Trophoblast cell (in vitro differentiated cells and primary cell): ENCODE measurements at regions not wholly inside any gene's neighbourhood (a gene's known extent, or its start where the extent isn't known, plus 50 kb on each side); places are given as distances from the start of the nearest gene placed in this dataset.

Experiments used
- DNase-seq, 2 donors: peaks; one replicate each; pipeline ENCODE4 v3.0.0-alpha.2; 2016
- H2AFZ ChIP-seq: 2 replicates; pipeline ENCODE4 v1.6.1; 2013; ENCODE audit warnings: low read length, moderate library complexity, mild to moderate bottlenecking; ENCODE audit not compliant: insufficient read depth, poor library complexity
- H2AK5ac ChIP-seq: 2 replicates; pipeline ENCODE4 v1.6.1; 2013; ENCODE audit warnings: mild to moderate bottlenecking, low read length
- H2BK120ac ChIP-seq: 2 replicates; pipeline ENCODE4 v1.6.1; 2013; ENCODE audit warnings: low read length, mild to moderate bottlenecking, moderate library complexity; ENCODE audit not compliant: insufficient read depth, poor library complexity
- H2BK12ac ChIP-seq: 2 replicates; pipeline ENCODE4 v1.6.1; 2013; ENCODE audit warnings: mild to moderate bottlenecking, low read length, moderate library complexity
- H2BK5ac ChIP-seq: 2 replicates; pipeline ENCODE4 v1.6.1; 2013; ENCODE audit warnings: low read length, low read depth, moderate library complexity, mild to moderate bottlenecking; ENCODE audit not compliant: poor library complexity
- H3K14ac ChIP-seq: 2 replicates; pipeline ENCODE4 v1.6.1; 2013; ENCODE audit warnings: mild to moderate bottlenecking, low read length
- H3K18ac ChIP-seq: 2 replicates; pipeline ENCODE4 v1.6.1; 2013; ENCODE audit warnings: mild to moderate bottlenecking, low read length
- H3K23ac ChIP-seq: 2 replicates; pipeline ENCODE4 v1.6.1; 2013; ENCODE audit warnings: low read length
- H3K27ac ChIP-seq: 2 replicates; pipeline ENCODE4 v1.5.1; 2013; ENCODE audit warnings: low read depth, mild to moderate bottlenecking, inconsistent platforms, low read length, moderate library complexity
- H3K27me3 ChIP-seq: 2 replicates; pipeline ENCODE4 v1.6.1; 2013; ENCODE audit warnings: inconsistent platforms, mild to moderate bottlenecking, low read length, moderate library complexity; ENCODE audit not compliant: insufficient read depth
- H3K36me3 ChIP-seq, 2 experiments: 1 replicate in 1 of 2; 2 replicates in 1 of 2; pipeline ENCODE4 v1.6.1; 2013; ENCODE audit warnings: low read length in 2 of 2, mild to moderate bottlenecking in 2 of 2, moderate library complexity in 1 of 2; ENCODE audit not compliant: insufficient read depth in 2 of 2, control insufficient read depth in 1 of 2
- H3K4ac ChIP-seq: 2 replicates; pipeline ENCODE4 v1.6.1; 2013; ENCODE audit warnings: low read depth, mild to moderate bottlenecking, low read length, moderate library complexity
- H3K4me1 ChIP-seq, 2 experiments: 1 replicate in 1 of 2; 2 replicates in 1 of 2; pipeline ENCODE4 v1.6.1; 2013; ENCODE audit warnings: low read length in 2 of 2, mild to moderate bottlenecking in 2 of 2, moderate library complexity in 1 of 2; ENCODE audit not compliant: insufficient read depth in 2 of 2, control insufficient read depth in 1 of 2
- H3K4me2 ChIP-seq: 2 replicates; pipeline ENCODE4 v1.6.1; 2013; ENCODE audit warnings: inconsistent platforms, mild to moderate bottlenecking, low read length, moderate library complexity
- H3K4me3 ChIP-seq: 2 replicates; pipeline ENCODE4 v1.5.1; 2013; ENCODE audit warnings: mild to moderate bottlenecking, low read depth, low read length, inconsistent platforms
- H3K79me1 ChIP-seq: one replicate; pipeline ENCODE4 v1.6.1; 2013; ENCODE audit warnings: low read length
- H3K79me2 ChIP-seq: 2 replicates; pipeline ENCODE4 v1.6.1; 2013; ENCODE audit warnings: low read length, mild to moderate bottlenecking; ENCODE audit not compliant: control insufficient read depth, insufficient read depth, poor library complexity
- H3K9ac ChIP-seq: 2 replicates; pipeline ENCODE4 v1.6.1; 2013; ENCODE audit warnings: mild to moderate bottlenecking, low read length
- H3K9me3 ChIP-seq: 2 replicates; pipeline ENCODE4 v1.6.1; 2013; ENCODE audit warnings: low read depth, mild to moderate bottlenecking, control low read depth, inconsistent platforms, low read length; ENCODE audit not compliant: insufficient read depth
- H4K12ac ChIP-seq: 2 replicates; pipeline ENCODE4 v1.6.1; 2013; ENCODE audit warnings: low read depth, mild to moderate bottlenecking, low read length, moderate library complexity
- H4K8ac ChIP-seq: 2 replicates; pipeline ENCODE4 v1.6.1; 2013; ENCODE audit warnings: low read depth, mild to moderate bottlenecking, low read length, moderate library complexity
- H4K91ac ChIP-seq: one replicate; pipeline ENCODE4 v1.6.1; 2013; ENCODE audit warnings: low read depth, mild to moderate bottlenecking, low read length, moderate library complexity
- WGBS: extraction: QIAGEN DNeasy Blood & Tissue Kit; methylation state at CpG from one replicate; pipeline ENCODE4 v1.1.7; 2013; ENCODE audit warnings: missing lambda C conversion rate; ENCODE audit not compliant: insufficient read length, insufficient coverage; ENCODE audit errors: extremely low coverage; 5-methylcytosine and 5-hydroxymethylcytosine counted together

GRCh38 chr17:65477600-65477999 lies 83.8 kb downstream of the AXIN2 start:
- Histone ChIP-seq H3K9me3 (no peaks in the 10 kb centered on the region), H3K27ac (no peak overlapping the region), H2BK120ac (no peak overlapping the region), H3K27me3 (no peaks in the 10 kb centered on the region), H3K9ac (no peak overlapping the region), H4K91ac (no peak overlapping the region), H3K4ac (no peak overlapping the region), H3K79me2 (no peaks in the 10 kb centered on the region), H3K23ac (no peak overlapping the region), H3K14ac (no peak overlapping the region), H3K4me3 (no peak overlapping the region), H4K12ac (no peak overlapping the region), H3K18ac (no peak overlapping the region), H2BK12ac (no peak overlapping the region), H3K4me1 (peaks cover 2 to 4% of the 10 kb centered on the region in 2 experiments), H2AFZ (no peak overlapping the region), H2BK5ac (no peak overlapping the region), H3K4me2 (no peak overlapping the region), H2AK5ac (no peak overlapping the region), H3K79me1 (no peaks in the 10 kb centered on the region), H4K8ac (no peak overlapping the region), H3K36me3 (no peaks in the 10 kb centered on the region)
- DNase-seq = no peak
- no CpG with 5 or more reads among the region's 3 CpGs for WGBS

- Histone ChIP-seq H3K27me3 (no peaks in the 10 kb centered on the region), H2BK12ac (no peak overlapping the region), H3K18ac (no peak overlapping the region), H3K4me1 (no peaks in the 10 kb centered on the region), H2AK5ac (no peak overlapping the region), H2BK5ac (no peak overlapping the region), H3K14ac (no peak overlapping the region), H4K91ac (no peak overlapping the region), H3K4me2 (no peak overlapping the region), H3K9ac (no peak overlapping the region), H3K27ac (no peak overlapping the region), H3K23ac (no peak overlapping the region), H4K12ac (no peak overlapping the region), H3K9me3 (peaks cover 2% of the 10 kb centered on the region), H3K79me2 (peaks cover 1% of the 10 kb centered on the region), H2AFZ (no peak overlapping the region), H3K4ac (no peak overlapping the region), H4K8ac (no peak overlapping the region), H3K79me1 (peaks cover 3% of the 10 kb centered on the region), H2BK120ac (no peak overlapping the region), H3K4me3 (no peak overlapping the region), H3K36me3 (no peaks in the 10 kb centered on the region)
- no CpG with 5 or more reads among the region's 2 CpGs for WGBS
- peak; percentile 28 to 58 for DNase-seq
Measured at GRCh38 chr17:65474660-65475059, 86.8 kb downstream of the AXIN2 start.

GRCh38 chr17:65473985-65474384 lies 87.5 kb downstream of the AXIN2 start:
- no peak overlapping the region for H4K91ac ChIP-seq
- no peak overlapping the region for H3K23ac ChIP-seq
- H3K14ac ChIP-seq = no peak overlapping the region
- H3K9ac ChIP-seq = no peak overlapping the region
- H3K79me1 ChIP-seq = peaks cover 3% of the 10 kb centered on the region
- H2BK12ac ChIP-seq = no peak overlapping the region
- H3K36me3 ChIP-seq = no peaks in the 10 kb centered on the region
- no peak overlapping the region for H2BK120ac ChIP-seq
- no peaks in the 10 kb centered on the region for H3K27me3 ChIP-seq
- no peak overlapping the region for H3K4me2 ChIP-seq
- no peak overlapping the region for H3K27ac ChIP-seq
- DNase-seq = peak in 1 of 2 donors; percentile 76
- H3K79me2 ChIP-seq = peaks cover 1% of the 10 kb centered on the region
- H3K4me1 ChIP-seq = no peaks in the 10 kb centered on the region
- H3K18ac ChIP-seq = no peak overlapping the region
- no peak overlapping the region for H3K4me3 ChIP-seq
- peaks cover 2% of the 10 kb centered on the region for H3K9me3 ChIP-seq
- H2AFZ ChIP-seq = no peak overlapping the region
- H2AK5ac ChIP-seq = no peak overlapping the region
- H4K8ac ChIP-seq = no peak overlapping the region
- no peak overlapping the region for H3K4ac ChIP-seq
- H4K12ac ChIP-seq = no peak overlapping the region
- H2BK5ac ChIP-seq = no peak overlapping the region

GRCh38 chr17:65473363-65473762 lies 88.1 kb downstream of the AXIN2 start:
- Histone ChIP-seq H2AK5ac (no peak overlapping the region), H3K4ac (no peak overlapping the region), H4K8ac (no peak overlapping the region), H3K36me3 (no peaks in the 10 kb centered on the region), H3K23ac (no peak overlapping the region), H3K9ac (no peak overlapping the region), H3K18ac (no peak overlapping the region), H3K27me3 (no peaks in the 10 kb centered on the region), H2BK5ac (no peak overlapping the region), H3K4me3 (no peak overlapping the region), H2BK12ac (peak overlapping the region; percentile 79), H2BK120ac (no peak overlapping the region), H2AFZ (no peak overlapping the region), H3K4me1 (no peaks in the 10 kb centered on the region), H4K12ac (no peak overlapping the region), H3K27ac (no peak overlapping the region), H3K79me2 (peaks cover 4% of the 10 kb centered on the region), H4K91ac (no peak overlapping the region), H3K14ac (no peak overlapping the region), H3K4me2 (no peak overlapping the region), H3K9me3 (peaks cover 2% of the 10 kb centered on the region), H3K79me1 (peaks cover 6% of the 10 kb centered on the region)
- peak in 1 of 2 donors; percentile 25 for DNase-seq
- WGBS = no CpG with 5 or more reads among the region's 6 CpGs
